H9 (cell line): ENCODE measurements at regions not wholly inside any gene's neighbourhood (a gene's known extent, or its start where the extent isn't known, plus 50 kb on each side); places are given as distances from the start of the nearest gene placed in this dataset.

Experiments
- DNase-seq: peaks from one replicate; pipeline ENCODE4 v3.0.0-alpha.2; 2017
- H2AFZ ChIP-seq: one replicate; pipeline ENCODE4 v1.6.1; 2013; ENCODE audit warnings: mild to moderate bottlenecking, low read length, control low read depth, moderate library complexity
- H2AK5ac ChIP-seq: 2 replicates; pipeline ENCODE4 v1.6.1; 2013; ENCODE audit warnings: low read length, control low read depth, mixed read lengths; ENCODE audit not compliant: insufficient read length
- H2BK120ac ChIP-seq: one replicate; pipeline ENCODE4 v1.6.1; 2013; ENCODE audit warnings: low read depth, mild to moderate bottlenecking, low read length, control low read depth, inconsistent platforms; ENCODE audit not compliant: poor library complexity, severe bottlenecking
- H2BK12ac ChIP-seq: 2 replicates; pipeline ENCODE4 v1.6.1; 2013; ENCODE audit warnings: low read length, control low read depth, mixed read lengths, low read depth; ENCODE audit not compliant: insufficient read length
- H2BK15ac ChIP-seq: 2 replicates; pipeline ENCODE4 v1.6.1; 2013; ENCODE audit warnings: low read depth, low read length, control low read depth
- H2BK20ac ChIP-seq: one replicate; pipeline ENCODE4 v1.6.1; 2013; ENCODE audit warnings: low read depth, mild to moderate bottlenecking, low read length, control low read depth, inconsistent platforms; ENCODE audit not compliant: poor library complexity, severe bottlenecking
- H2BK5ac ChIP-seq: 2 replicates; pipeline ENCODE4 v1.6.1; 2013; ENCODE audit warnings: low read length, control low read depth, mixed read lengths; ENCODE audit not compliant: insufficient read length
- H3K14ac ChIP-seq: 2 replicates; pipeline ENCODE4 v1.6.1; 2013; ENCODE audit warnings: low read length, control low read depth; ENCODE audit not compliant: insufficient read depth
- H3K18ac ChIP-seq: 2 replicates; pipeline ENCODE4 v1.6.1; 2013; ENCODE audit warnings: low read depth, mild to moderate bottlenecking, mixed read lengths, low read length, control low read depth; ENCODE audit not compliant: insufficient read length
- H3K23ac ChIP-seq: 2 replicates; pipeline ENCODE4 v1.6.1; 2013; ENCODE audit warnings: low read length, control low read depth, mixed read lengths, low read depth; ENCODE audit not compliant: insufficient read length
- H3K23me2 ChIP-seq: 2 replicates; pipeline ENCODE4 v1.6.1; 2013; ENCODE audit warnings: low read depth, mild to moderate bottlenecking, mixed read lengths, low read length, control low read depth; ENCODE audit not compliant: insufficient read length, poor library complexity, severe bottlenecking
- H3K27ac ChIP-seq: 2 replicates; pipeline ENCODE4 v1.5.1; 2013; ENCODE audit warnings: low read length, control low read depth, mixed read lengths, low read depth; ENCODE audit not compliant: insufficient read length
- H3K27me3 ChIP-seq: 2 replicates; pipeline ENCODE4 v1.6.1; 2013; ENCODE audit warnings: low read length, control low read depth, inconsistent platforms; ENCODE audit not compliant: insufficient read depth
- H3K4ac ChIP-seq: 2 replicates; pipeline ENCODE4 v1.6.1; 2013; ENCODE audit warnings: low read depth, mild to moderate bottlenecking, control low read depth, inconsistent platforms, low read length, moderate library complexity
- H3K4me1 ChIP-seq: 2 replicates; pipeline ENCODE4 v1.6.1; 2013; ENCODE audit warnings: low read length, control low read depth, inconsistent platforms; ENCODE audit not compliant: insufficient read depth
- H3K4me2 ChIP-seq: 2 replicates; pipeline ENCODE4 v1.6.1; 2013; ENCODE audit warnings: low read length, control low read depth, mixed read lengths; ENCODE audit not compliant: insufficient read length, insufficient read depth
- H3K56ac ChIP-seq: 2 replicates; pipeline ENCODE4 v1.6.1; 2013; ENCODE audit warnings: low read depth, mild to moderate bottlenecking, mixed read lengths, low read length, control low read depth; ENCODE audit not compliant: insufficient read length
- H3K79me1 ChIP-seq: 2 replicates; pipeline ENCODE4 v1.6.1; 2013; ENCODE audit warnings: low read depth, mild to moderate bottlenecking, moderate library complexity, low read length, control low read depth, inconsistent platforms; ENCODE audit not compliant: insufficient read depth, poor library complexity, severe bottlenecking
- H3K79me2 ChIP-seq: 2 replicates; pipeline ENCODE4 v1.6.1; 2013; ENCODE audit warnings: low read length, control low read depth, inconsistent platforms; ENCODE audit not compliant: insufficient read depth
- H3K9ac ChIP-seq: 2 replicates; pipeline ENCODE4 v1.6.1; 2013; ENCODE audit warnings: low read length, control low read depth, mixed read lengths; ENCODE audit not compliant: insufficient read length; ENCODE audit errors: extremely low read depth
- H3K9me3 ChIP-seq: one replicate; pipeline ENCODE4 v1.6.1; 2013; ENCODE audit warnings: low read depth, low read length, inconsistent platforms; ENCODE audit not compliant: control insufficient read depth
- H3T11ph ChIP-seq: one replicate; pipeline ENCODE4 v1.6.1; 2013; ENCODE audit warnings: mild to moderate bottlenecking, low read length, control low read depth, inconsistent platforms
- H4K20me1 ChIP-seq: one replicate; pipeline ENCODE4 v1.6.1; 2013; ENCODE audit not compliant: control insufficient read depth, insufficient read length, insufficient read depth
- H4K5ac ChIP-seq: 2 replicates; pipeline ENCODE4 v1.6.1; 2013; ENCODE audit warnings: low read depth, mild to moderate bottlenecking, mixed read lengths, low read length, control low read depth; ENCODE audit not compliant: insufficient read length
- H4K8ac ChIP-seq: replicated peaks from 2 replicates; pipeline ENCODE4 v1.6.1; 2013; ENCODE audit warnings: low read length, control low read depth, mixed read lengths, low read depth; ENCODE audit not compliant: insufficient read length
- H4K91ac ChIP-seq: 2 replicates; pipeline ENCODE4 v1.6.1; 2013; ENCODE audit warnings: low read depth, mild to moderate bottlenecking, moderate library complexity, mixed read lengths, low read length, control low read depth; ENCODE audit not compliant: insufficient read length
- H3K27ac Mint-ChIP-seq, 3 experiments: 2 replicates in 2 of 3; 3 replicates in 1 of 3; pipeline ENCODE4 v1.8.0; 2020 to 2021; ENCODE audit warnings: mixed read lengths in 3 of 3, mild to moderate bottlenecking in 1 of 3, moderate library complexity in 1 of 3
- H3K27me3 Mint-ChIP-seq: 2 replicates; pipeline ENCODE4 v1.8.0; 2021; ENCODE audit warnings: low read depth, mild to moderate bottlenecking, moderate library complexity, mixed read lengths
- H3K36me3 Mint-ChIP-seq, 3 experiments: 2 replicates in 2 of 3; 3 replicates in 1 of 3; pipeline ENCODE4 v1.8.0; 2020 to 2021; ENCODE audit warnings: low read depth in 3 of 3, mixed read lengths in 3 of 3; ENCODE audit not compliant: insufficient read depth in 1 of 3
- H3K4me1 Mint-ChIP-seq, 2 experiments: 2 replicates each; pipeline ENCODE4 v1.8.0; 2020; ENCODE audit warnings: mixed read lengths in 2 of 2
- H3K4me3 Mint-ChIP-seq, 2 experiments: 2 replicates in 1 of 2; 3 replicates in 1 of 2; pipeline ENCODE4 v1.8.0; 2020 to 2021; ENCODE audit warnings: mild to moderate bottlenecking in 2 of 2, mixed read lengths in 2 of 2, moderate library complexity in 1 of 2
- H3K9me3 Mint-ChIP-seq, 2 experiments: 2 replicates in 1 of 2; 3 replicates in 1 of 2; pipeline ENCODE4 v1.8.0; 2020; ENCODE audit warnings: mild to moderate bottlenecking in 2 of 2, mixed read lengths in 2 of 2, moderate library complexity in 1 of 2
- CTCF ChIP-seq: fragments of 200-600 bp; sonication (generic); conservative IDR thresholded peaks from 3 replicates; pipeline ENCODE4 v1.8.0; 2021; ENCODE audit warnings: antibody characterized with exemption, mild to moderate bottlenecking
- WGBS: extraction: QIAGEN DNeasy Blood & Tissue Kit; methylation state at CpG from one replicate; pipeline ENCODE4 v1.1.7; 2013; ENCODE audit warnings: missing lambda C conversion rate, low lambda C conversion rate, mixed read lengths; ENCODE audit not compliant: insufficient read length; ENCODE audit errors: extremely low coverage; 5-methylcytosine and 5-hydroxymethylcytosine counted together

GRCh38 chr2:59093571-59093970 lies 852.4 kb upstream of the FANCL start:
- Mint-ChIP-seq H3K36me3 (peaks cover 9 to 43% (median 29%) of the 10 kb centered on the region in 3 experiments), H3K9me3 (peaks cover 39 to 45% of the 10 kb centered on the region in 2 experiments), H3K4me3 (no peak overlapping the region), H3K27me3 (no peaks in the 10 kb centered on the region; the same call in 1 of the 2 replicates), H3K4me1 (no peaks in the 10 kb centered on the region), H3K27ac (no peak overlapping the region)
- Histone ChIP-seq H3K14ac (no peak overlapping the region), H3K4ac (no peak overlapping the region), H3K4me1 (no peaks in the 10 kb centered on the region), H4K8ac (no peak overlapping the region), H2AK5ac (no peak overlapping the region), H3K4me2 (no peak overlapping the region), H3K56ac (no peak overlapping the region), H3K9me3 (peaks cover 6% of the 10 kb centered on the region), H2BK120ac (no peak overlapping the region), H3K27ac (no peak overlapping the region), H2BK15ac (no peak overlapping the region), H3K18ac (no peak overlapping the region), H3K79me1 (no peaks in the 10 kb centered on the region), H3K9ac (no peak overlapping the region), H3K23me2 (no peaks in the 10 kb centered on the region), H2BK12ac (no peak overlapping the region), H2AFZ (no peak overlapping the region), H4K20me1 (no peaks in the 10 kb centered on the region), H3K27me3 (no peaks in the 10 kb centered on the region), H4K91ac (no peak overlapping the region), H2BK20ac (no peak overlapping the region), H2BK5ac (no peak overlapping the region), H3K23ac (no peak overlapping the region), H4K5ac (no peak overlapping the region), H3T11ph (no peak overlapping the region), H3K79me2 (no peaks in the 10 kb centered on the region)
- no peak for TF ChIP-seq CTCF
- DNase-seq: no peak
- WGBS: no CpG with 5 or more reads among the region's 4 CpGs
